HFF-Myc (cell line): ENCODE measurements at regions not wholly inside any gene's neighbourhood (a gene's known extent, or its start where the extent isn't known, plus 50 kb on each side); places are given as distances from the start of the nearest gene placed in this dataset.

Experiments
- DNase-seq: peaks from one replicate; pipeline ENCODE4 v3.0.0-alpha.2; 2011; ENCODE audit warnings: low read depth; ENCODE audit errors: extremely low read depth
- H3K4me3 ChIP-seq: replicated peaks from 2 replicates; pipeline ENCODE4 v1.5.1; 2011; ENCODE audit warnings: low read depth, mild to moderate bottlenecking, control low read depth, low read length
- TF ChIP-seq, protein P1 (sequence below): IDR thresholded peaks from 2 replicates; pipeline ENCODE4 v1.5.1; 2012; ENCODE audit warnings: mild to moderate bottlenecking, low read depth, low read length, control low read depth; ENCODE audit errors: missing control alignments

DNA sequence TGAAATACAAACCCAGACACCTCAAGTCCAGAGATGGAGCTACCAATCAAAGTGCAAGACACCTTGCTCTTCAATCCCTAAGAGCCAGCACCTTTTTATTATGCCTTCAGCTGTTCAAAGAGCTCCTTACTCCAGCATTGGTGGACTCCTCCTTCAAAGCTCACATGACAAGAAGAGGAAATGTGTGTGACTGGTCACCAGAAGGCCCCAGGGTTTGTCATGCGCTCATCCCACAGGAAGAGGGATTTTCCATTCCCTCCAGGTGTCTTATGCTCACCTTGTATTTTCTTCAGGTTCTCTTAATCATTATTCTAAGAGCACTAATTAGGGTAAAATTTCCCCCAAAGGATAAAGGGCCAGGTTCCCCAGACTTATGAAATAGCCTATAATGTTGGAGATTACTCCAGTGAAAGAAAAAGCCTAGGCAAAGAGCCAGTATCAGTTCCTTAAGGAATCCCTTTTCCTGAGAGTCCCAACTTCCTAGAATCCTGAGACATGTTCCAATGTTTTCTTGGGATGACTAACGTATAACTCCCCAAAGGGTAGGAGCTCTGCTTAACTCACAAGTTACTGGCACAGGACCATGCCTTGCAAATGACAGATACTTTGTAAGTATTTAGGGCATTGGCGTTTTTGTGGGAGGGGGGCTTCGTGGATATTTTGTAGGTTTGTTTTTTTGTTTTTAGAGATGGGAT is 56.9 kb upstream of the SOX9 start:
- no peak overlapping the region for H3K4me3 ChIP-seq
- TF ChIP-seq, protein P1, sequence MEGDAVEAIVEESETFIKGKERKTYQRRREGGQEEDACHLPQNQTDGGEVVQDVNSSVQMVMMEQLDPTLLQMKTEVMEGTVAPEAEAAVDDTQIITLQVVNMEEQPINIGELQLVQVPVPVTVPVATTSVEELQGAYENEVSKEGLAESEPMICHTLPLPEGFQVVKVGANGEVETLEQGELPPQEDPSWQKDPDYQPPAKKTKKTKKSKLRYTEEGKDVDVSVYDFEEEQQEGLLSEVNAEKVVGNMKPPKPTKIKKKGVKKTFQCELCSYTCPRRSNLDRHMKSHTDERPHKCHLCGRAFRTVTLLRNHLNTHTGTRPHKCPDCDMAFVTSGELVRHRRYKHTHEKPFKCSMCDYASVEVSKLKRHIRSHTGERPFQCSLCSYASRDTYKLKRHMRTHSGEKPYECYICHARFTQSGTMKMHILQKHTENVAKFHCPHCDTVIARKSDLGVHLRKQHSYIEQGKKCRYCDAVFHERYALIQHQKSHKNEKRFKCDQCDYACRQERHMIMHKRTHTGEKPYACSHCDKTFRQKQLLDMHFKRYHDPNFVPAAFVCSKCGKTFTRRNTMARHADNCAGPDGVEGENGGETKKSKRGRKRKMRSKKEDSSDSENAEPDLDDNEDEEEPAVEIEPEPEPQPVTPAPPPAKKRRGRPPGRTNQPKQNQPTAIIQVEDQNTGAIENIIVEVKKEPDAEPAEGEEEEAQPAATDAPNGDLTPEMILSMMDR, result no peak
- no peak for DNase-seq

DNA sequence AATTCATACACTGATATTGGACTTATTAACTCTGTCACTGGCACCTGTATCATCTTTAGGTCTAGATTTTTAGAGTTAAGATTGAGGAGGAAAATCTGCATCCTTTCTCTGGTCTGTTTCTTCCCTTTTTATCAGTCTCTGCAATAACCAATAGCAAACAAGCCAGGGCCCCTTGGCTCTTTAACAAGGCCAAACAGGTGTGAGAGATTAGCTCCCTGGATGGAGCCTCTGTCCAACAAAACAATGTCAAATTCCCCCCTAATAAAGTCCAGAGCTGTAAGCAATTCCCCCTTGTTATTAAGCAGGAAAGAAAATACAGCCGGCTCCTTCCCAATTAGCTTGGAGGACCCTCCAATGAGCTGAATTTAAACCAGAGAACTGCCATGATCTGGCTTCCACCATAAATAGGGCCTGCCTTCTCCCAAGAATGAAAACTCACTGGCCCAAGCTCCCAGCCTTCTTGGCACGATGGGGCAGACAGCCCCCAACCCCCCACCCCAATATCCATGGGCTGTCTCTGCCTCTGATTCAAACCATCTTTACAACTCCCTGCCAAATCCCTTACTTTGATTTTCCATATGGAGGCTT is 56.1 kb upstream of the SOX9 start:
- TF ChIP-seq, protein P1, result no peak
- no peak for DNase-seq
- no peak overlapping the region for H3K4me3 ChIP-seq

DNA sequence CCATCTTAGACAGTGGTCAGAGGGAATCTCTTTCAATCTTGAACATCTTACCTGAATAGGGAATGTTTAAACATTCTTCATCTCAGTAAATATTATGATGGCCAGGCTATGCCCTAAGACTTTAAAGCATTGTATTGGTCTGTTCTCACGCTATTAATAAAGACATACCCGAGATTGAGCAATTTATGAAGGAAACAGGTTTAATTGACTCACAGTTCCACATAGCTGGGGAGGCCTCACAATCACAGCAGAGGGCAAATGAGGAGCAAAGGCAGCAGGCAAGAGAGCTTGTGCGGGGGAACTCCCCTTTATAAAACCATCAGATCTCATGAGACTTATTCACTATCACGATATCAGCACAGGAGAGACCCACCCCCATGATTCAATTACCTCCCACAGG is 55.3 kb upstream of the SOX9 start:
- DNase-seq, result no peak

DNA sequence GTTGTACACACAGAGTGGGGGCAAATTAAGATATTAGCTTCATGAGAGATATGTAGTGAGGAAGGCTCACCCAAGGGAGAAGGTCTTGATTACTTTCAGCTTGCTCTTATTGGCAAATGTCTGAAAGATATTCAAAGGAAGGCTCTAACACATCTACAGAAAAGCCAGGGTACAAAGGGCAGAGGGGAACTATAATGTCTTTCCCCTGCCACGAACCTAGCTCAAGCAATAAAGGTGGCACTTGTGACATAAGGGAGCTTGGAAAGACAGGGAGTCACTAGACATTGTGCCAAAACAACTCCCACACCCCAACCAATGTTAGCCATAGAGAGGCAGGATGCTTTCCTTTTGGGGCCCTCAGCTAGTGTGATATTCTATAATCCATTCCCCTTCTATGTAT is 52.2 kb upstream of the SOX9 start:
- DNase-seq, result no peak
- TF ChIP-seq, protein P1, result no peak
- H3K4me3 ChIP-seq, result no peak overlapping the region

More for the DNA sequence above, 55.3 kb upstream of the SOX9 start:
- TF ChIP-seq, protein P1, result no peak
- no peak overlapping the region for H3K4me3 ChIP-seq

DNA sequence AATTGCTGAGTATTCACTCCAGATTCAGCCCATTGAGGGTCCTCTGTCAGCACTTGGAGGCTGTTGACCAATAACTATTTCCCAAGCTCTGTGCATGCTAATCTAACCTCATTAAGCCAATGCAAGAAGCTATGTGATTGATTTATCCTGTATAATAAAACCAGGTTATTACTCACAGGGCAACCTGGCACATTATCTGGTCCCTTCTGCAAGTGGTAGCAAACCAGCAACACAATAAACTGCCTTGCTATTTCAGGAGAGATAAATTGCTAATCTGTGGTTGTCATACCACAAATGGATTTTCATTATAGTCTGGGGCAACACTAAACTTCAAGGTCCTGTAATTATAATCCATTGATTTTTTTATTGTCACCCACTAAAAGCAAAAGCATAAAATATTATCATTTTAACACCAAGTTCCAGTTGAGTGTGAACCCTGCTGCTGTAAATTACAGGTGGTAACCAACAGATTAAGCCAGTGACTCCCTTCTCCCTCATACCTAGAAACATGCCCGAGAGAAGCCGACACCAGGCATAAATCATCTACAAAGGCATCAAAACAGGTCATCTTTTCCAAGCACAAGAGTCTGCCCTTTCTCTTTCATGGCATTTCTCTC is 51.1 kb upstream of the SOX9 start:
- TF ChIP-seq, protein P1, result no peak
- DNase-seq, result no peak
- no peak overlapping the region for H3K4me3 ChIP-seq
